ENCODE measurements at regions not wholly inside any gene's neighbourhood (a gene's known extent, or its start where the extent isn't known, plus 50 kb on each side); places are given as distances from the start of the nearest gene placed in this dataset.

DNA sequence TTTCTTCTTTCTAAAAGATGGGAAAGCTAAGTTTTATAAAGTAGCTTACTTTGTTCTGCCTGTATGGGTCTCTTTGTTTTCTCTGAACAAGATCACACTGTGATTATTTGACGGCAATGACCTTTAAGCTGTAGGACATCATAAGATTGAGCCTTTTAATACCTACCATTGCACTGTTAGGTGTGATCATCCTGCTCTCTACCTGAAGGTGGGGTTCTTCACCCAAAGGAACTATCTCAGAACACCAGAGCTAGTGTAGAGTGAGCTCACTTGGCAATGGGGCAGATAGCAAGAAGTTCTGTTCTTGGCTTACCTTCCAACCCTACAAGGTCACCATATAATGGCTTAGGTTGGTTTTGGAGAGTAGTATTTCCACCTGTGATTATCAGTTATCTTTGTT, 200.2 kb downstream of the SPATA31D1 start:
- TF ChIP-seq, protein P1, sequence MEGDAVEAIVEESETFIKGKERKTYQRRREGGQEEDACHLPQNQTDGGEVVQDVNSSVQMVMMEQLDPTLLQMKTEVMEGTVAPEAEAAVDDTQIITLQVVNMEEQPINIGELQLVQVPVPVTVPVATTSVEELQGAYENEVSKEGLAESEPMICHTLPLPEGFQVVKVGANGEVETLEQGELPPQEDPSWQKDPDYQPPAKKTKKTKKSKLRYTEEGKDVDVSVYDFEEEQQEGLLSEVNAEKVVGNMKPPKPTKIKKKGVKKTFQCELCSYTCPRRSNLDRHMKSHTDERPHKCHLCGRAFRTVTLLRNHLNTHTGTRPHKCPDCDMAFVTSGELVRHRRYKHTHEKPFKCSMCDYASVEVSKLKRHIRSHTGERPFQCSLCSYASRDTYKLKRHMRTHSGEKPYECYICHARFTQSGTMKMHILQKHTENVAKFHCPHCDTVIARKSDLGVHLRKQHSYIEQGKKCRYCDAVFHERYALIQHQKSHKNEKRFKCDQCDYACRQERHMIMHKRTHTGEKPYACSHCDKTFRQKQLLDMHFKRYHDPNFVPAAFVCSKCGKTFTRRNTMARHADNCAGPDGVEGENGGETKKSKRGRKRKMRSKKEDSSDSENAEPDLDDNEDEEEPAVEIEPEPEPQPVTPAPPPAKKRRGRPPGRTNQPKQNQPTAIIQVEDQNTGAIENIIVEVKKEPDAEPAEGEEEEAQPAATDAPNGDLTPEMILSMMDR (IDR thresholded peaks at IDR 0.05; ENCODE audit: insufficient read depth, missing control alignments), result no peak
- no peak for DNase-seq (ENCODE audit: insufficient read length, low spot score)
- FAIRE-seq, result no peak

DNA sequence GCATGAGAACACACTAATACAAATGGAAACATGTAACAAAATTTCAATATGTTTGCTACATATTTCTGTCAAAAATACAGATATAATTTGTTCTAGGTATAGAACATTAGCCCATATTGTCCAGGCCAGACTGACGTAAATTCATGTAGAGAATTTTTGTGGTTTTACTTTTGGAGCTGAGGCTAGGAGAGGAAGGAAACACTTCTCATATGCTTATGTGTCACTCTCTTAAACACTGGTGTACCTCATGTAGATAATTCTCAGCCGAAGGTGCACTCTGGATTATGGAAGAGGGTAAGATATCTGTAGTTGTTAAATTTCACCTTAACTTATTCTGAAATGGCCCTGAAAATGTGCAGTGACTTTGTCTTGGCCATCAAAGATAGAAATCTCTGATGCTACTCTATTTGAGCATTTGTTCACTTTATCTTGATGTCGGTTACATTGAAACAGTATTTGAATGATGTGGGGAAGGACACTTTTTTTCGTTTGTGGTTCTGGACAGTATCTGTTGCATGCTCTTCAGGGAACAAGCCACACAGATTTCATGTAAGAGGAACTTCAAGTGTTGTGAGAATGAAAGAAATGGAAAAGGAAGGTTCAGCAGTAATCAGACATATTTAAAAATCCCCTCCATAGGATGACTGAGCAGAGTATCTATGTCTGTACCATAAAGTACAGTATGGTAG, 202.7 kb downstream of the SPATA31D1 start:
- TF ChIP-seq, protein P1 (IDR thresholded peaks at IDR 0.05; ENCODE audit: insufficient read depth, missing control alignments), result no peak
- FAIRE-seq (no peak), DNase-seq (ENCODE audit: insufficient read length, low spot score) (no peak)

DNA sequence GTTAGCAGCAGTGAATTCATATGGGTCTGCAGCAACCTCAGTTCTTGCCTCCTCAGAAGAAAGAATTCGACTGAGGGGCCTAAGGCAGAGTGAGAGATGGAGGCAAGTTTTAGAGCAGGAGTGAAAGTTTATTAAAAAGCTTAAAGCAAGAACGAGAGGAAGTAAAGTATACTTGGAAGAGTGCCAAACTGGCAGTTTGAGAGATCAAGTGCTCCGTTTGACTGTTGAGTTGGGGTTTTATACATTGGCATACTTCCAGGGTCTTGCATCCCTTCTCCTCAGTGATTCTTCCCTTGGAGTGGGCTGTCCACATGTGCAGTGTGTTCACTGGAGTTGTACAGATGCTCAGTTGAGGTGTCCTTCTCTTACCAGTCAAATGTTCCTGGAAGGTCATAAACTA, 203.6 kb downstream of the SPATA31D1 start:
- FAIRE-seq (no peak), DNase-seq (ENCODE audit: insufficient read length, low spot score) (no peak)
- TF ChIP-seq, protein P1 (IDR thresholded peaks at IDR 0.05; ENCODE audit: insufficient read depth, missing control alignments), result no peak

DNA sequence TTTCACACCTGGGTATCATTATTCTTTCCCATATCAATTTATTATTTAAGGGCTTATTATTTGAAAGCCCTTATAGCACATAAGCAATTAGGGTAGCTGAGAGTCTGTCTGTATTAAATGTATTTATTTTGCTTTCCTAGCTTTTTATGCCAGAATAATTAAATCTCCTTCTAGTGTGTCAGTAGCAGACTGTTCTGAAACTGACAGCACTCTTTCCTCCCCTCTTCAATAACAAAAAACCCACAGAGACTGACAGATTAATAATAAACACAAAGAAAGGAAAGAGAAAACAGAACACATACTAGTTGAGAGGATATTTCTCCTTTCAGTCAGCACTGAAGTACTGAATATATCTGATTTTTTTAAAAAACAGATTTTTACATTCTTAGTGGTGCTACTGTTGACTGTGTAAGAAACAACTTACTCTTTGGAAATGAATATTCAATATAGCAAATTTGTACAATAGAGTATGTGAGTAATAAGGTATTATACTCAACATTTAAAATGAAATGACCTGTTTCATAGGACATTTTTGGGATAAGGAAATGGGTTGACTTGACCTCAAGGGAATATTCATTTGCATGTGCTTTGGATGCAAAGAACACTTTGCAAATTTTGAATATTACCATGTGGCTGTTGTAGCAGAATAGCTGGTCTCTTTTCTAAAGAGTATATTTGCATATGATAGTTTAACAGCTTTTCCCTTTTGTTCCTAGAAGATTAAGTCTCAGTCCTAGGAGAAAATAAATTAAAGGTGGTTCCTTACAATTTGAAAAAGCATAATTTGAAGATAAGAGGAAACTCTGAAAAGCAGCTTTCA, 208.3 kb downstream of the SPATA31D1 start:
- DNase-seq (ENCODE audit: insufficient read length, low spot score), result no peak
- TF ChIP-seq, protein P1 (IDR thresholded peaks at IDR 0.05; ENCODE audit: insufficient read depth, missing control alignments), result no peak
- no peak for FAIRE-seq

DNA sequence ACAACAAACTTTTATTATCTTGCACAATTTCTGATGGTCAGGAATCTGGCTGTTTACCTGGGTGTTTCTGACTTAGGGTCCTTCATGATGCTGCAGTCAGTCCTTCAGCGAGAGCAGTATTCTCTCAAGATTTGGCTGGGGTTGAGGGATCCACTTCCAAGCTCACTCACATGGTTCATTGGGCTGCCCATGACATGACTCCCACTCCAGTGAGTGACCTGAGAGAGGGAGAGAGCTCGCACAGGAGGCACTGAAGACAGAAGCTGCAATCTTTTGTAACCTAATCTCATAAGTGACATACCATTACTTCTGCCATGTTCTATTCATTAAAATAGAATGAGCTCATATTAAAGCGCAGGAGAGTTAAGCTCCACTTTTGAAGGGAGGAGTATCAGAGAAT, 212.6 kb downstream of the SPATA31D1 start:
- no peak for FAIRE-seq
- TF ChIP-seq, protein P1 (IDR thresholded peaks at IDR 0.05; ENCODE audit: insufficient read depth, missing control alignments), result no peak
- DNase-seq (ENCODE audit: insufficient read length, low spot score), result no peak

DNA sequence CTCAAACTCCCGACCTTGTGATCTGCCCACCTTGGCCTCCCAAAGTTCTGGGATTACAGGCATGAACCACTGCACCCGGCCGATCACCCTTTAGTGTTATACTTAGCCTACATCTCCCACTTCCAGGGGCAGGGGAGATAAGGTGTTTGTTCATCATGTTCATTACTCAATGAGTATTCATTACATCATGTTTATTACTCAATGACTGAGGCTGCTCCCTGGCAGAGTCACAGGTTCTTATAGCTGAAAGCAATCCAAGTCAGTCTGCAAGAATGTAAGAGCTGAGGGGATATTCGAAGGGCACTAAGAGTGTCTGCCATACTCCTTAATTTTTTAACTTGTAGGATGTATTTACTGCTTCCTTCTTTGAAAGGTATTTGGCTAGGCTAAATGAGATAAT, 214.2 kb downstream of the SPATA31D1 start:
- no peak for DNase-seq (ENCODE audit: insufficient read length, low spot score)
- no peak for FAIRE-seq
- TF ChIP-seq, protein P1 (IDR thresholded peaks at IDR 0.05; ENCODE audit: insufficient read depth, missing control alignments), result no peak

DNA sequence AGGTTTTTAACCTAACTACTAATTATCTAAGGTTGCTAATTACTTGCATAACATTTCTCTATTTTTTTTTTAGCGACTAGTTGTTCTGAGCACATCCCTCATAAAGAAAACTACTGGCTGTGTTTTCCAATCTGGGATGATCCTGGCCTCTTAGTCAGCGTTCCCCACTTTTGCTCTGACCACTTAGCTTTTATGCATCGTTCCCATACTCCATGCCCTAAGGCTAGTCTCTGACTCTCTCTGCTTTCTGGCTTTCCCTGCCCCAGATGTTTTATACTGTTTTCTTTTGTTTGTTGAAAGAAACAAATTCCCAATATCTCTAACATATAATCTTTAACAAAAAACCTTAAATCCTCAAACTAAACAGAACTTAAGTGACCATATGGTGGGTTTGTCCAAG, 217.9 kb downstream of the SPATA31D1 start:
- FAIRE-seq (no peak), DNase-seq (ENCODE audit: insufficient read length, low spot score) (no peak)
- TF ChIP-seq, protein P1 (IDR thresholded peaks at IDR 0.05; ENCODE audit: insufficient read depth, missing control alignments), result no peak

Measured in D721Med (cell line).